Activated CD4-positive, alpha-beta T cell treated with anti-CD3 and anti-CD28 coated beads, Interleukin-2, amount 50 U/mL, for 24 hours (primary cell): ENCODE measurements at regions not wholly inside any gene's neighbourhood (a gene's known extent, or its start where the extent isn't known, plus 50 kb on each side); places are given as distances from the start of the nearest gene placed in this dataset.

ENCODE experiments used
- DNase-seq, 2 donors: peaks; one replicate each; pipeline ENCODE4 v3.0.0-alpha.2; 2020; ENCODE audit warnings: low read depth in 1 of 2, low spot score in 1 of 2

DNA sequence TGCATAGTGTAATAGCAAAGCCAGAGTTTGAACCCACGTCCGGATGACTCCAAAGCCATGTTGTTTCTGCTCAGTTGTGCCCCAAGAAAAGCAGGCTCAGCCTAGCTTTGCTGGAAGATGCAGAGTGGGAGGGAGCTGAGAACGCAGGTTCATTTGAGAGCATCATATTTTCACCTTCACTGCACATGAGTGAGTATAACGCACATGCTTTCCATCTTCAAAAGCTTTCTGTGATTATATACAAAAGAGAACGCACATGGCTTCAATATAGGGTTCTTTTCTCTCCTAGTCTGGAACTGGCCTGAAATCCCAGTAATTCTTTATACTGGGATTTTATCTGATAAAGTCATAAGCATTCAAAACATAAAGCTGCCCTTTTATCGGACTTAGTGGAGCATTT lies 385.5 kb upstream of the CADM1 start:
- DNase-seq: no peak

DNA sequence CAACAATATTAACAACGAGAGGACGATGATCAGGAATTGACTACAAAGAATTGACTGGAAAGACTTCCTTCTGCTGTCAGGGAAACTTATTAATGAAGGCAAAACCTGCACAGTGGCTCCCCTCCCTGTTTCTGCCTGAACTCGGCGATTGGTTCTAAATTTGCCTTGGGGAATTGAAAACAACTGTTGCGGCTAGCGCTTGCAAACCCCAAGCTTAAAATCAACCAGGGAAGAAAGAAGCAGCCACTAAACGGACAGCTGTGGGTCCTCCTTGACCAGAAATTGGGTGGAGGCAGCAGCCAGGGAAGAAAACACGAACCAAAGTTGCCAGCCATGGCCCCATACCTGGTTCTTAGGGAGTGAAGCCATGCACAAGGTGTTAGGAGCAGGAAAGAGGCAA lies 383.5 kb upstream of the CADM1 start:
- no peak for DNase-seq

DNA sequence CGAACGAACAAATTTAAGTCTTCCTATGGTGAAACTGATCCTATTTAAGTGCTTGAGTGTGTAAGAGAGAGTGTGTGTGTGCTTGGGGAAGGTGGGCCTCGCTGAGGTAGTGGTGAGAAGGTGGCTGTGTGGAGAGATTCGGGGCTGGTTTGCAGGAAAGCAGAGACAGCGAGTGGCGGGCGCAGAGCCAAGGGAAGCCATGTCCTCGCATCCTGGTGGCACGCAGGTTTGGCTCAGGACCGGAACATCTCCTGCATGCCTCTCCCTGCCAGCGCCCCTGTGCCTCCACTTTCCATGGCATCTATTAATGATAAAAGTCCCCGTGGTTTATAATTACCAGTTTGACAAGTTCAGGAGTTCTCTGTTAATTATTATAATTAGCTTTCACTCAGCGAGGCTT lies 383.1 kb upstream of the CADM1 start:
- DNase-seq: no peak

DNA sequence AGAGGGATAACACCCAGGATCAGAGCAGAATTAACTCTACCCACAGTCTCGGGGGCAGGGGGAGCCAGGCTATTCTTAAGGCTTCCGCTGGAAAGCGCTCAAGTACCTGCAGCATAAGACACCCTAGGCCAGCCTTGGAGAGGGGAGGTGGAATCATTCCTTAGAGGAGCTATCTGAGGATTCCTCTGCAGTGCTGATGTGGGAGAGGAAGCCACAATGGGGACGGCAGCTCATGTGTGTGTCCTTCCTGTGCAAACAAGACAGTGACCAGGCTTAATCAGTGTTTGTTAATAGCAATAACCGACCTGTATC lies 382.2 kb upstream of the CADM1 start:
- DNase-seq: no peak

DNA sequence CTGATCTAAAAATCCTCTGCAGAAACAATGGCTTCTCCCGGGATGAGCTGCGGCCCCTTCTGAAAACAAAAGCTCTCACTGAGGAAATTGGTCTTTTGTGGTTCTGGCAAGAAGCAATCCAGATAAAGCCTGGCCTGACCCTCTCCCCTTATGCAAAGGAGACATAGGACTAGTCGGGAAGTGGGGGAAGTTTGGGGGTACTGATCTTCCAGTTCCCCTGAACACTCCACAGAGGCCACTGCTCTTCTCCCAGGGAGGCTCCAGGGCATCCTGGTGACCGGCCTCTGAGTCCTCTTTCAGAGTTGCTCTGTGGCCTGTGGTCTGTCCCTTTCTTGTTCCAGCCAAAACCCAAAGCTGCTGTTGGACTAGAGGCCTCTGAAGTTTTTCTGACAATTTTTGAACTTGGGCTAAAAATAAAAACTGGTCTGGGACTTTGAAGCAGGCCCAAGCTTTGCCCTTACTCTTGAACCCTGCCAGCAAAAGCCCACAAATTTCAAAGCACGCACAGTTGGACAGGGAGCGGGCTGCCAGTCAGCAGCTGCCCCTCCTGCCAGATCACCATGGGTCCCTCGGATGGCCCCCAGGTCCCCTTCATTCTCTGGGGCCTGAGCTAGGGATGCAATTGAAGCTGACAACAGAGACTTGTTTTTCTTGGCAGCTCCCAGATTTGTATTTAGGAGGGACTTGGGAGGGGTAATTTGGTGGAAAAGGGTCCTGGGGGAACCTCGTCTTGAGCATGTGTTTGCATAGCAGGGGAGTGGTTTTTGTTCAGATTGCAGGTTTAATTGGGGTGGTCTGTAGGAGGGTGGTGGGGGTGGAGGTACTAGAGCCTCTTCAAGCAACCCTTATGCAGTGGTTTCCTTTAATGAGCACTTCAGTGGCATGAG lies 381.6 kb upstream of the CADM1 start:
- no peak for DNase-seq

DNA sequence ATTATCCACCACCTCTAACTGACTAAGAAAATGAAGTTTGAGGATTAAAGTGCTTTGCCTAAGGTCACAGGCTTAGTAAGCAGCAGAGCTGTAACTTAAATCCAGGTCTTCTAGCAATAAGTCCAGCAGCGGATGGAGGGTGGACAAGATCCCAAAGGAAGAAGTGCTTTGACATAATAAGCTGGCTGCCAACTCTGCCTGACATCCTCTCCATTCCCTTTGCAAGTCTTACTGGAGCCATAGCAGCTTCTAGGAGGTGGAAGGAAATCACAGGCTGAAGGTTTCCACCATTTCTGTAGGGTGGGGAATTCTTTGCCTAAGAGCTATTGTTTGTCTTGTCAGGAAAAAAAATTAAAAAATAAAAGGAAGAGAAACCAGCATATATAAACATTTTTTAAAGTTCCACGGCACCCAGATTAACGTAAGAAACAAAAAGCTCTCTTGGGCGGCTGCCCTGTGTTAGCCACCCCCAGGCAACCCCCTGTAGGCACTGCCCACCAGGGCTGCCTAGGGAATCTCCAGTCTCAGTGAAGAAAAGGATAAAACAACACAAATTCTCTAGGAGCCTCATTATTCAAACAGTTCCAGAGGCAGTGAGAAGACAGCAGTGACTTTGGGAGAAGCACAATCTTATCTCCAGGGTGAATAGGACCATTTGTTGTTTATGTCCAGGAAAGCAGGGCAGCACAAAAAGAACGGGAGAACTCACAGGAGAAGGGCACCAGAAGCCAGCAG lies 380.8 kb upstream of the CADM1 start:
- no peak for DNase-seq

DNA sequence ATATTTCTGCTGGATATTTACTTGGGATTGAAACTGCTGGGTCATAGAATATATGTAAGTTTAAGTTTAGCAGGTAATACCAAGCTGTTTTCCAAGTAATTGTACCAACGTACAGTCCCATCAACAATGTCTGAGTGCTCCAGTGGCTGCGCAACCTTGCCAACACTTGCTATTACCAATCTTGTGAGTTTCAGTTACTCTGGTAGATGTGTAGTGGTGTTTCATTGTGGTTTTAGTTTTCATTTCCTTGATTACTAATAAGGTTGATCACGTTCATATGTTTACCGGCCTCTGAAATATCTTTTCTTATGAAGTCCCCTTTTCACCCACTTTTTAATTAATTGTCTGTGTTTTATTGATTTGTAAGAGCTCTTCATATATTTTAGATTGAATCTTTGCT lies 370.6 kb upstream of the CADM1 start:
- DNase-seq: no peak

DNA sequence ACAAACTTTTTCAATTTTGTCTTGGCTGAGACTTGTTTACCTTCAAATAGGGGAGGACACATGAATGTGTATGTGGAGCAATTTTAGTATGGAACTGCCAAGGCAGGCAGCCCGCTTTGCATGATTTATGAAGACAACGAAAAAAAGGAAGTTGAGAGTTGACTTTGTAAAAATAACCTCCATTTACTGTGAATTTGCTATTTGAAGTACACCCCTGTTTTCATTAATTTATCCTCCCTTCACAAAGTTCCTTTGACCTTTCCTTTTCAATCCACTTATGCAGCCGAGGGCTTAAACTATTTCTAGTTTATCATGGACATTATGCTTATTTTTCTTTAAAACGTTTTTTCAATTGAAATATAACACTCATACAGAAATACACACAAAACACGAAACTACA lies 369.6 kb upstream of the CADM1 start:
- DNase-seq: no peak

DNA sequence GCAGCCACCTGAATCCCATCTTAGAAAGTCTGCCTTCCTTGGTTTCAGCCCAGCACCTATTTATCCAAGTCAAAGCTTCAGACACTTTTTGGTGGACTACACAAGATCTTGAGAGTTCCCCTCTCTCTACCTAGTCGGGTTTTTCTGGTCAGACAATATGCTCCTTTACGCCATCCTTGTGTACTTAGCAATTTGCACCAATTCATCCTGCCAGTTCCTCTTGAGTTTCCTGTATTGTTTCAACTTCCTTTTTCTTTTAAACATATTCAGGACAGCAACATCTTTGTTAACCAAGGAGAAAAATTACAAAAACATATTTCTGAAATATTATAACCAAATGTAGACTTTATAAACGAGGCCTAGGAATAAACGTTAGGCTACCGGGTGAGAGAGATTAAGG lies 368.2 kb upstream of the CADM1 start:
- no peak for DNase-seq

DNA sequence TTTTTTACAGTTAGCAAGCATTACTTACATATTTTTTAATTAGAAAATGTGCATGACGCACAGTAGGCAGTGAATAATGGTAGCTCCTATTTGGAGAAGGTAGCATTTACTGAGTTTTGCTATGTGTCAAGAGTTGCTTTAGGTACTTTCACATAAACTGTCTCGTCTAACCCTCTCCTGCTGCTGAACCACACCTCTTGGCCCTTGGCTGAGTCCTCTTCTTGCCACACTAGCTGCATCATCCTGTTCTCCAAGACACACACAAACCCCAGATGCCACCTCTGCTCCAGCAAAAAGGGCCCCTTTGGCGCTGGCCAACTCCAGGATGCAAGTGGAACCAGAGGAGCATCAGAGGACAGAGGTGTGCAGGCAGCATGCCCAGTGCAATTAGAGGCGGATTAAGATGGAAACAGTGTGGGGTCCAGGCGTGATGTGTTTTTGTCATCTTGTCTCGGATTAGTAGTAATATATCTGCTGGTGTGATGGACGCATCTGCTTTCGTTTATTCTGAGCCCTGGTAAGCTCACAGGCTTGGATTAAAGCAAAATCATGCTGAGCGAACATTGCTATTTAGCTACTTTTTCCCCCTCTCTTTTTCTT lies 367.0 kb upstream of the CADM1 start:
- DNase-seq: no peak

DNA sequence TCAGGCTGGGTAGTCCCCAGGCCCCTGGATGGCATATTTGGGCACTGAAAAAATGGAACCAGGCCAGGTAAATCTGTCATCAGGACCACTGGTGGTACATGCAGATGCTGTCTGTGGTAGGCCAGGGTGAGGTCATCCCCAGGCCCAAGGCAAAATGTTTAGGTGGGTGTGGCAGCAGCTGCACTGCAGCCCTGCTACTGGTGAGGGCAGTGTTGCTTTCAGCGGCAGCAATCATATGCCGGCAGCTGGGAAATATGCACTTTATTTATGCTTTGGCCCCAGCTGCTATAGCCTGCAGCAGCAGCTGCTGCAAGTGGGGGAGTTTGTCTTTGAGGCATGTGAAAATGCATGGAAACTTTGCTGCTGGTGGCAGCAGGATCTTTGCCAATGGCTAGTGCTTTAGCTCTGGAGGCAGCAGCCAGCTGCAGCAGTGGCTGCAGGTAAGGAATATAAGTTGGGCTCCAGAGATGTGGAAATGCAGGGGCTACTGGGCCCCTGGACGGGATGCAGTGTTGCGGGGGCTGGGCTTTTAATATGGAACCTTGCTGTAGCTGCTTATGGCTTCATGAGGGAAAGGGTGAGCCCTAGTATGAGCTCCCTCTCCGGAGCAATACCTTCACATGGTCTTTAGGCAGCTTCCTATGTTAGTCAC lies 365.7 kb upstream of the CADM1 start:
- DNase-seq: no peak

DNA sequence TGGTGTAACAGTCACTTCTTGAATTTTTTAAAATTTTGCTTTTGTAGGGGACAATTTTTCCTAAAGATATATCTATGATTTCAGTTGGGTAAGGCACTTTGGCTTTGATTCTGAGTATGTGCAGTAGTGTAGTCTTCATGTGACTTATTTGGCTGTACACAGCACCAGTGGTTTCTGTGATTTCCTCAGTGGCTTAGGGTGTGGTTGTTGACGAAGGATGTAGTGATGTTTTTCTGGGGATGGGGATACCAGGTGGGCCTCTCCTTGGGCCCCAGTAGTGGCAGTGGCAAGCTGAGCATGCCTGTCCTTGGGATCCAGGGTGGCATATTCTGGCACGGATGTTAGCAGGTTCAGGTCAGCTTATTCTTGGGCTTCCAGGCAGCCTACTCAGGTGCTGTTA lies 364.9 kb upstream of the CADM1 start:
- no peak for DNase-seq

DNA sequence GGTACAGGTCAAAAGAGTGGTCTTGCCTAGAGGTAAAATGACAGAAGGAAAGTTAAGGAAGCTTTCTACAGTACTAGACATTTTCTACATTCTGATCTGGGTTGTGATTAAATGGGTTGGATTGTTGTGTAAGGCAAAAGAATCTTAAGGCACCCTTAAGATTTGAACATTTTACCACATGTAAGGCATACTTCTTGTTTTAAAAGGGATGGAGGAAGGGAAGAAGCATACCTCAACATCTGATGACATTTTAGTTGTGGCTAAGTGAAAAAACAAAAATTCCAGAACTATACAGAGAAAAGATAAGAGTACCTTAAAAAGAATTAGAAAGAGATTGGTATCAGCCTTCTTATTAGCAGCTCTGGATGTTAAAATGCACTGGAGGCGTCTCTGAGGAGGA lies 356.0 kb upstream of the CADM1 start:
- no peak for DNase-seq

DNA sequence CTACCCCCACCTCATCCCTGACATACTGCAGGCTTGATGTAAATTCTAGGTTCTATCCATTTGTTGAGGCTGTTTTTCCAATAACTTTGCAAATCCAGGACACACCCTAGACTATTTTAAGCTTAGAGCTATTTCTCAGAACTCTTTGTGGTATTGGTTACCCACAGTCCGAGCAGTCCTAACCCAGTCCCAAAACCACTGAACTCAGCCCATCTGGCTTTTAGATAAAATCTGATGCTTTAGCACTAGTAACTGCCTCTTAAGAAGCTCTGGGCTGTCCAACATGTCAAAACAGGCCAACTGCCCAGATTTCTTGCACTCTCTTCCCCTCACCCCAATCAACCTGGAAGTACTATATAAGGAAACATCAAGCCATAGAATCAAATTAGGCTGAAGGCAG lies 344.4 kb upstream of the CADM1 start:
- no peak for DNase-seq

DNA sequence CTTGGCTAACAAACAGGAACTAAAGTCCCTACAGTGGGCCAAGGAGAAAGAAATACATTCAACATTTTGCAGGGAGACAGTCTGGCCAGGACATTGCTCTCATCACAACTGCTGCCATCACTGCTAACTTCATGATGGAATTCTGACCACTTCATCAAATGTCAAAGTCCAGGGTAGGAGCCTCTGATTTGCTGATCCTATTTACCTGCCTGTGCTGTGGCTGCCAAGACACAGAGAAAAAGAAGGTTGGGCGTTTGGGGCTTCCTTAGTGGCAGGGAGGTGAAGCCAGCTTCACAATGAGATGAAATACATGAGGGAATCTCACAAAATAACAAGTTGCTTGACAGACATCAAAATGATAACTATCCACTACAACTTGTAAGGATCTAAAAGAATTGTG lies 343.9 kb upstream of the CADM1 start:
- no peak for DNase-seq

DNA sequence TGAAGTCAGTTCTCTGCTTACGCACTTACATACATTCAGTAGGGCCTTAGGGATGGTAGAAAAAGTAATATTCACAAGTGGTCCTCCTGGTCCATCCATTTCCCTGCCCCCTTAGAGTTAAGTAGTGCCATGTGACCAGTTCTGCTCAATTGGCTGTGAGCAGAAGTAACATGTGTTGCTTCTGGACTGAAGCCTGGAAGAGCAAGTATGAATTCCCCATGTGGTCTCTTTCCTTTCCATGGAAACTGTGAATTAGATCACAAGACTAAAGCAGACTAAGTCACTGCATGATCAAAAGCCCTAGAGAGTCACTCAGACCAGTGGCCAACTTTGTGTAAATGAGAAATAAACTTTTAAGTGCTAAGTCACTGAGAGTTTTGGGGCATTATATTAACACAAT lies 341.7 kb upstream of the CADM1 start:
- DNase-seq: no peak

DNA sequence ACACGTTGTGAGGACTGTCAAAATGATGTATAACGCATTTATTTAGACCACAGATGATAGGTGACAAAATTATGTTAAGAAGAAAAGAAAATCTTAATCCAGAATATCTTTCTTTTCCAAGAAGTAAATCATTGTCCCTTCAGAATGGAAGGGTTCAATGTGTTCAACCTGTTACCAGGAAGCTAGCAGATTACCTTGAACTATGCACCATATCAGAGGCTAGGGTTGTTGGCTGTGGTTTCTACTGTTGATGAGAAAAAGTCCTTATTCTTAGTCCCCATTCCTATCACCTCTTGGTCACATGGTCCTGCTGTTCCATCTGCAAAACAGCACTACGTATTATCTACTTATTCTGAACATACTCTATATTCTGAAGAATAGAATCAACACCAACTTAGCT lies 339.5 kb upstream of the CADM1 start:
- DNase-seq: no peak

DNA sequence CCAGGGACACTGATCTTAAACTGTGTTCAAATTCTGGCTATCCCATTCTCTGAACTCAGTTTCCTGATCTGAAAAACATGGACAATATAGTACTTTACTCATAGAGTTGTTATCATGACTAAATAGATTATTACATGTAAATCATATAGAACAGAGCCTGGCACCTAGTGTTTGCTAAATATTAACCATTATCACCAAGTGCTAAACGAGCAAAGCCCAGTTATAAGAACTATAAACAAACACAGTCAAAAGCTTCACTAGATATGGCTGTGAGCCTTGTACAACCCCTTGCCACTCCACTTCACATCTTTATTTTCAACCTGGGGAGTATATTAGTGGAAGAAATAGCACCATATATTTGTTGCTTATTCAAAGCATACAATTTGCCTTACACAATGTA lies 338.9 kb upstream of the CADM1 start:
- no peak for DNase-seq

DNA sequence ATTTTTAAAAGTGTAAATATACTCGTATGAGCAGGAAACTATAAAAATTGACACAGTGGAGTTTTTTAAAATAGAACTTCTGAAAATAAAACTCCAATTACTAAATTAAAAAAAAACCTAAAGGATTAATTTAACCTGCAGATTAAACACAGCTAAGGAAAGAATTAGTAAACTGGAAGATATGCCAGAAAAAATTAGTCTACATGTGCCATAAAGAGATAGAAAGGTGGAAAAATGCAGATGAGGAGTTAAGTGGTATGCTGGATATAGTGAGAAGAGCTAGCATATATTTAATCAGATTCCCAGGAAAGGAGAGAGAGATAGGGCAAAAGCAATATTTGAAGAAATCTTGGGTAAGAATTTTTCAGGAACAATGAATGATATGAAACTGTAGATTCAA lies 315.8 kb upstream of the CADM1 start:
- no peak for DNase-seq

DNA sequence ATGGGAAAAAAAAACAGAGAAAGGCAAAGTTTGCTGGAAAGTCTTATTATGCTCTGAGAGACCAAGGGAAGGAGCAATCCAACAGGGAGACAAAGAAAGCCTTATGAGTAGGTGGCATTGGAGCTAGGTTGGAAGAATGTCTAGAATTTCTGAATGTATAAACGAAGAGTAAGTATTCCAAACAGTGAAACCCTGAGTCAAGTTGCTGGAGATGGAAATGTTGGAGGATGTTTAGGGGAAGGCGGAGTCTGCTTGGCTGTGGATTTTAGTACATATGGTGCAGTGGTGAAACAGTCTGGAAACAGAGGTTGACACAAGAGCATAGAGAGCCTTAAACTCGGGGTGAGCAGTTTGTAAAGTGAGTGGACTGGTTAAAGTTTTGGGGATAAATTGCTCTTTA lies 314.8 kb upstream of the CADM1 start:
- no peak for DNase-seq

DNA sequence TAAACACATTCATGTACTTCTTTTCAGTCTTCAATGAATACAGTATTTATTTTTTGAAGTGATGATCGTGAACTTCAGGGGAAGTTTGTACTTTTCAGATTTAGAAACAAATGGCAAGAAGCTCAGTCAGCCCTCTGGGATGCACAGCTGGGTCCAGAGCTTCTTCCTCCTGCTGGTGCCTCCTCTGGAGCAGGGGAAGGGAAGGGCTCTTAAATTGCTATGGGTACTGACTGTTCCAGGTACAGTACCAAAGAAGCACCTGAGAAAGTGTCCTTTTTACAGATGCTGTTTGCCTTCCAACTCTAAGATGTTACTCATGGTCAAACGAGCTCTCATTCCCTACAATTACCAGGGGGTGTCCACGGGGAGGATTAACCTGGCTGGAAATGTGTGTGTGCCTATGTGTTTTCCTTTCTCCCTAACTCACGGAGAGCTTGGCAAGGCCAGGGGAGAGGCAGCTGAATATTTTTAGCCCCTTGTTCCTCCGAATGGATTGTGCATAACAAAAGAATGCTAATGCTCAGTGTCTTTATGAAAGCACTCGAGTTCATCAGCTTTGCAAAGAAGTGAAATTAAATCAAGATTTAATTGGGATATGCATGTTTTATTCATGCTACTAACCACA lies 313.7 kb upstream of the CADM1 start:
- DNase-seq: no peak
